HG03520 (cell line): ENCODE measurements at regions not wholly inside any gene's neighbourhood (a gene's known extent, or its start where the extent isn't known, plus 50 kb on each side); places are given as distances from the start of the nearest gene placed in this dataset.
A peak's percentile ranks its signal among the peaks of the same experiment; 100 is the strongest.
"Not testable (repeated sequence)": the region's sequence is repeated elsewhere in the genome, so short reads cannot be mapped to it uniquely, and the experiment has no call there.

ENCODE experiments used
- ATAC-seq: cut with Tn5 transposase; IDR thresholded peaks from one replicate; pipeline ENCODE4 v1.9.1; 2021; ENCODE audit warnings: mild to moderate bottlenecking, moderate library complexity; ENCODE audit not compliant: unreplicated experiment

GRCh38 chr11:7143908-7144307 is 55.1 kb downstream of the RBMXL2 start:
- ATAC-seq = no peak

- ATAC-seq = not testable (repeated sequence)
These were observed 61.3 kb downstream of the RBMXL2 start for GRCh38 chr11:7150104-7150503.

- no peak for ATAC-seq
These were observed 66.1 kb downstream of the RBMXL2 start for GRCh38 chr11:7154881-7155361.

GRCh38 chr11:7160814-7161489 is 72.2 kb downstream of the RBMXL2 start:
- peak; percentile 61 for ATAC-seq

- ATAC-seq = no peak
These were observed 77.1 kb downstream of the RBMXL2 start for GRCh38 chr11:7165911-7166310.

- ATAC-seq = no peak
These were observed 79.4 kb downstream of the RBMXL2 start for GRCh38 chr11:7167976-7168740.

- no peak for ATAC-seq
These were observed 79.9 kb downstream of the RBMXL2 start for GRCh38 chr11:7168741-7168990.

GRCh38 chr11:7170431-7170830 is 81.3 kb upstream of the SYT9 start:
- ATAC-seq = no peak

GRCh38 chr11:7175007-7175406 is 76.7 kb upstream of the SYT9 start:
- no peak for ATAC-seq

GRCh38 chr11:7186190-7186589 is 65.5 kb upstream of the SYT9 start:
- no peak for ATAC-seq

GRCh38 chr11:7186676-7187075 is 65.0 kb upstream of the SYT9 start:
- ATAC-seq = no peak

GRCh38 chr11:7192785-7193184 is 58.9 kb upstream of the SYT9 start:
- not testable (repeated sequence) for ATAC-seq

GRCh38 chr11:7196396-7197146 is 55.1 kb upstream of the SYT9 start:
- ATAC-seq = no peak

- ATAC-seq = no peak
These were observed 54.2 kb upstream of the SYT9 start for GRCh38 chr11:7197469-7197868.
